GM21576 (cell line): ENCODE measurements at regions not wholly inside any gene's neighbourhood (a gene's known extent, or its start where the extent isn't known, plus 50 kb on each side); places are given as distances from the start of the nearest gene placed in this dataset.
"Not testable (repeated sequence)": the region's sequence is repeated elsewhere in the genome, so short reads cannot be mapped to it uniquely, and the experiment has no call there.

Experiments used
- ATAC-seq: cut with Tn5 transposase; IDR thresholded peaks from one replicate; pipeline ENCODE4 v1.9.1; 2021; ENCODE audit warnings: mild to moderate bottlenecking, moderate library complexity; ENCODE audit not compliant: unreplicated experiment

DNA sequence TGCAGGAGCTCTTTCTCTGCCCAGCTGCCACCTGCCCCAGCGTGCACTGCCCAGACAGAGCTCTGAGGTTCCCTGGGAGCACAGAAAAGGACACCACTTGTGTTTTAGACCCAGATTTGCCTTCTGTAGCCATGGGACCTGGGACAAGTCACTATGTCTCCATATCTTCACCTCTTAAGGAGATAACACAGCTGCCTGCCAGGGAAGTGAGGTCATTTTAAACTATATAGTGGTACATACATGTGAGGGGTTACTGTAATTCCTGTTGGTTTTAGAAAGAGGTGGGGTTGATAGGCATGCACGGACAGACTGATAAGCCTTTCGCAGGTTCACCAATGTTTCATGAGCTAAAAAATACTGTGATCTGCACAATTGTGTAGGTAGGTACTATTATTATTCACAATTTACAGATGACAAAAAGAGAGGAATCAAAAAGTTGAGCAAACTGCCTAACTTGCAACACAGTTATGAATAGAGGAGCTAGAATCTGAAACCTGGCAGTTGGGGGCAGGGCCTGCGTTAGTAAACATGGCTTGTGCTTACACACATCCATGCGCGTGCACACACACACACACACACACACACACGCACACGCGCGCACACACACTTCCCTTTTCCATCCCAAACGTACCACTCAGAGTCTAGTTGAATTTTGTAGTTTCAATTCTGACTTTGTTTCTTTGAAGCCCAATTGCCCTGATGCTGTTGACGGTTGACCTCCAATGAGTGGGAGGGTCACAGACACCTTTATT lies 193.6 kb downstream of the FAM43A start:
- no peak for ATAC-seq

DNA sequence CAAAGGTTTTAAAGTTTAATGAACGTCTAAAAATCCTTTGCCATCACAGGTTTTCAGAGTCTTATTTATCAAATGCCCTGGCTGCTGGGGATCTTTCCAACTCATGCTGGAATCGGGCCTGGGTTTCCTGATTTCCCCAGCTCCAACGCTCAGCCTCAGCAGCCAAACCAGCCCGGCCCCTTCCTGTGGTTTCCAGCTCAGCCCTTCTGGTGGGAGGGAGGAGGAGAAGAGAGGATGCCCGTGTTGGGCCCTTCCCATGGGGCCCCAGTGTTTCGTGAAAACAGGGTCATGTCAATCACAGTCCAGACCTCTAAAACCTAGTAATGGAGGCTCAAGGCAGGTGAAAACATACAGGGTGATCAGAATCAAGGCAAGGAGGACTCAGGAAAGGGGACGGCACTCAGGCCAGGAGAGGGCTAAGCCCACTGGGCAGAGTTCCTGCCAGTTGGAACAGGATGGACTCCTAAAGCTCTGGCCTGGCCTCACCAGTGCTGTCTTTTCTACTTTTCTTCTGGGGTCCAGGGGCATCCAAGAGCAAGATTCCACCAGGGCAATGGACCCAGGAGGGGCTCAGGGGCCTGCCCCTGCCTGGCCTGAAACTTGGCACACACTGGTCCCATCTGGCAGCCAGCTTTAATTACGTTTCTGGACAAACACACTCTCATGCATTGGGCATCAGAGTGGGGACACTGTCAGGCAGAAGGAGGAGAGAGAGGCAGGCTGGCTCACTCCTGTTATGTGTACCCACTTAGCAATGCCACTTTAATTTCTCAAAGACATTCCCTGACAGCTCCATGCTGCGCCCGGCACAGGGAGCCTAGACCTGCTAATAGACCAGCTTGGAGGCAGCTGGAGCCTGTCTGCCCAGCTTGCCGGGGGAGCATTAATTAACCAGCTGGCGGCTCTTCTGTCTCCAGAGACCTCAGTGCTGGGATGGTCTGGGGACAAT lies 194.6 kb downstream of the FAM43A start:
- no peak for ATAC-seq

DNA sequence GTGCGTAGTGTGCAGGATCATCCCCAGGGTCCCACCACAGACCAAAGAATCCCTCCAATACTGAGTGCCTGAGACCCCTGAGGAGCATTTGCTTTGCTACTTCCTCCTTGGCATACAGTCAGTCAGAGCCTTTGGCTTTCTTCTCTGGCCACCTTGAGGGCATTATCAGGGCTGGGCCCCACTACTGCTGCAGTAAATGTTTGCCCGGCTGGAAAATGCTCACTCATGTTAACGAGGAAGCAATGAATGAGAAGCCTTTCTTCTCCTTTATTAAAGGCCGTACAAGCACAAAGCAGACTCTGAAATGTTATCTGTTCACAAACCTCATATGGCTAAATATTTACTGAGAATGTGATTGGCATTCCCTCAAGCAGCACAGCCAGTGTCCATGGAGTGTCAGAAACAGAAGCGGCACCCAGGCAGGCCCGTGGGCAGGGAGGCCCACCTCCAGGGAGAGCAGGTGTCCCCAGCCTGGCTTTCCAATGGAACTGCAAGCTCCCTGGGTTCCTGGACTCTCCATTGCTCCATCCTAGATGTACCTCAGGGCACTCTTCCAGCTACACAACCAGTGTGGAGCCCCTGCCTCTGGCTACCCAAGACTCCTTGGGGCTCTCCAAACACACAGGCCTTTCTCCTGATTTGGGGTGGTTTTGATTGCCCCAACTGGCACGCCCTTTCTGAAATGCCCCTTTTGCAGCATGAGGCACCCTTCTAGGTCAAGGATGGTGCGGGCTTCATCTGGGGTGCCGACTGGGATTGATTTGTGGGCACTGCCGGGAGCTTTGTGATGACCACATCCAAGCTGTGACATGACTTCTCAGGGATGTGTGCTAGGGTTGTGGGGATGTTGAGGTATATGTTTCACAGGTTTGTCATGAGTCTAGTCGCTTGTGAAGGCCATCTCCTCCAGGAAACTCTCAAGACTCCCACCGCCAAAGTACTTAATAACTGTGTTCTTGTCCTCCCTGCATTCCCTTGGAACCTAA lies 195.6 kb downstream of the FAM43A start:
- no peak for ATAC-seq

DNA sequence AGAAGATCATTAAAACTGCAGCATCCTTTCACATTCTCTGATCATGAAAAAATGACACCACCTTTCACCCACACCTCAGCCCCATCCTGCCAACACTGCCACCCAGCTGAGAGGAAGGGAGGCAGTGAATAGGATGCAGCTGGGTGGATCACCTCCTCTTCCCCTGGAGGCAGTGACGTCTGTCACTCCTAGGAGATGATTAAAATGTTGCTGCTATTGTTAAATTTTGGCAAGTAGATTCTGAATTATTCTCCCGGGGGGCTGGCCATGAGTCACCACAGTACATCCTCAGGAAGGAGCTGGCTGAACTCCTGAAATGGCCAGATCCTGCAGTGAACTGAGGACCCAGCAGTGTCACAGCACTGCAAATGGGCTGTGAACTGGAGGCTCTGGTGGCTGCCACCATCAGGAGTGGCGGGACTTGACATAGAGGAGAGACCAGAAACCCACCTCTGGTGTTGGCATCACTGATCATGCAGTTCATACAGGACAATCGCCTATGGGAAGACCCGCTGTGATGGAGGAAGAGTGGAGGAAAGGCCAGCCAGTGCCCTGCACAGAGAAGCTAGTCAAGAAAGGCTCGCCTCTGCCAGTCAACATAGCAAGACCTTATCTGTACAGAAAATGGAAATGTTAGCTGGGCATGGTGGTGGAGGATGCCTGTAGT lies 199.1 kb downstream of the FAM43A start:
- no peak for ATAC-seq

DNA sequence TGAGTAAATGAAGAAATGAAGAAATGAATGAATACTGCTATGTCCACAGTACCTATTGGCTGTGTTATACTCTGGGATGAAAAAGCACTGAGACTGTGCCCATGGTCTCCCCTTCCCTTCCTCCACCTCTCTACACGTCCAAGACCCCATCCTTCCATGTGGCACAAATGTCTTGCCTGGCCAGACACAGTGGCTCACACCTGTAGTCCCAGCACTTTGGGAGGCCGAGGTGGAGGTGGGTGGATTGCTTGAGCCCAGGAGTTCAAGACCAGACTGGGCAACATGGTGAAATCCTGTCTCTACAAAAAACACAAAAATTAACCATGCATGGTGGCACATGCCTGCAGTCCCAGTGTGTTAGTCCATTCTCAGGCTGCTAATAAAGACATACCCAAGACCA lies 200.1 kb downstream of the FAM43A start:
- ATAC-seq, result no peak

DNA sequence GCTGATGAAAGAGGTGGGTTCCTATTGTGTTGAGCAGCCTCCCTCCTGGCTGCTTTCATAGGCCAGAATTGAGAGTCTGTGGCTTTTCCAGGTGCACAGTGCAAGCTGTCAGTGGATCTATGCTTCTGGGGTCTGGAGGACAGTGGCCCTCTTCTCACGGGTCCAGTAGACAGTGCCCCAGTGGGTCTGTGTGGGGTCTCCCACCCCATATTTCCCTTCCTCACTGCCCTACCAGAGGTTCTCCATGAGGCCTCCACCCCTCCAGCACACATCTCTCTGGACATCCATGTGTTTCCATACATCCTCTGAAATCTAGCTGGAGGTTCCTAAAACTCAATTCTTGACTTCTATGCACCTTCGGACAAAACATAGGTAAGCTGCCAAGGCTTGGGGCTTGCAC lies 201.2 kb downstream of the FAM43A start:
- no peak for ATAC-seq

DNA sequence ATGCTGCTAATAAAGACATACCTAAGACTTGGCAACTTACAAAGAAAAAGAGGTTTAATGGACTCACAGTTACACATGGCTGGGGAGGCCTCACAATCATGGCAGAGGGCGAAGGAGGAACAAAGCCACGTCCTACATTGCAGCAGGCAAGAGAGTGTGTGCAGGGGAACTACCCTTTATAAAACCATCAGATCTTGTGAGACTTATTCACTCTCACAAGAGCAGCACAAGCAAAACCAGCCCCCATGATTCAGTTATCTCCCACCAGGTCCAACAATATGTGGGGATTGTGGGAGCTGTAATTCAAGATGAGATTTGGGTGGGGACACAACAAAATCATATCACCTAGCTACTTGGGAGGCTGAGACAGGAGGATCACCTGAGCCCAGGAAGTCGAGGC lies 202.4 kb downstream of the FAM43A start:
- not testable (repeated sequence) for ATAC-seq

DNA sequence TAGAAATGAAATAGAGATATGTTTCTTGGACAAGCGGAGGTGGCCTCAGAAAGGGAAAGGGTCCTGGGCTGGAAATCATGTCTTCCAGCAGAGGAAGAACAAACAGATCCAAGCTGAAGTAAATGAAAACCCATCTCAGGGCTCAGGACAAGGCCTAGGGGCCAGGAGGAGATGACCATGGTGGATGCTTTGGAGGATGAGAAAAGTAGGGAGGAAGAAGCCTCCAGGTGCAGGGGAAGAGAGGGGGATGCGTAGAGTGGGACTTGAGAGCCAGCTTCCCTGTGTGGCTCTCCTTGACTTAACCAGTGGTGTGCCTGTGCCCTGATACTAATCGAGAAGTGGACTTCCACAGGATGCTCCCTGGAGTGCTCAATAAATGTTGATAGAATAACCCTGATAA lies 203.2 kb downstream of the FAM43A start:
- ATAC-seq, result no peak

DNA sequence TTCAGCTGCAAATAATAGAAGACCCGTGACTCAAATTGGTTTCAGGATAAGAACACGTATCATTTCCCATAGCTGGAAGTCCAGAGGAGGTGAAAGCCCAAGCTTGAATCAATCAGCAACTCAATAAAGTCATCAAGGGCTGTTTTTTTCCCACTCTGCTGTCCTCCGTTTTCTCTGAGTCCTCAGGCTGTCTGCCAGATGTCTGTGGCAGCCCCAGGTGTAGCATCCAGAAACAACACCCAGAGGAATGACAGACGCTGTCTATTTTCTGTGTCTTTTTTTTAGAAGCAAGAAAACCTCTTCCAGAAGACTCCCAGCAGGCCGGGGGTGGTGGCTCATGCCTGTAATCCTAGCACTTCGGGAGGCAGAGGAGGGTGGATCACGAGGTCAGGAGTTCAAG lies 204.4 kb downstream of the FAM43A start:
- no peak for ATAC-seq

DNA sequence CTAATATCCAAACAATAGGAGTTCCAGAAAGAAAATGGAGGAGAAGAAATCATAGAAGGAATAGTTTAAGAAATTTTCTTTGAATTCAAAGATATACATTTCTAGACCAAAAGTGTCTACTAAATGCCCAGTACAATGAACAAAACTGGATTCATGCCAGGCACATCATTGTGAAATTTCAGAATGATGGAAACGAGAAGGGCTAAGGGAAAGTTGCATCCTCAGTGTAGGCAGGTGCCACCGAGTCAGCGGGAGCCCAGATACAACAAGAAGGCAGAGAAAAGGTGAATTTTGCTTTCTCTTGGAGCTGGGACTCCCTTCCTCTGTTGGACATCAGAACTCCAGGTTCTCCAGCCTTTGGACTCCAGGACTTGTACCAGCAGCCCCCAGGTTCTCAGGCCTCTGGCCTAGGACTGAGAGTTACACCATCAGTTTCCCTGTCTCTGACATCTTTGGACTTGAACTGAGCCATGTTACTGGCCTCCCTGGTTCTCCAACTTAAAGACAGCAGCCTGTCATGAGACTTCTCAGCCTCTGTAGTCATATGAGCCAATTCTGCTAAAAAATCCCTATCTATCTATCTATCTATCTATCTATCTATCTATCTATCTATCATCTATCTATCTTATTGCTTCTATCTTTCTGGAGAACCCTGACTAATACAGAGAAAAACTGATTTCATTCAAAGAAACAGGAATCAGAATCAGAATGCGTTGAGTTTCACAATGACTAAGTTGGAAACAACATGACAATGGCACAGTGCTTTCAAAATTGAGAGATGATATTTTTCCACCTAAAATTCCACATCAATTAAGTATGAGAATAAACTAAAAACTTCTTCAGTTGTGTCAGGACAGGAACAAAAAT lies 207.7 kb downstream of the FAM43A start:
- no peak for ATAC-seq

DNA sequence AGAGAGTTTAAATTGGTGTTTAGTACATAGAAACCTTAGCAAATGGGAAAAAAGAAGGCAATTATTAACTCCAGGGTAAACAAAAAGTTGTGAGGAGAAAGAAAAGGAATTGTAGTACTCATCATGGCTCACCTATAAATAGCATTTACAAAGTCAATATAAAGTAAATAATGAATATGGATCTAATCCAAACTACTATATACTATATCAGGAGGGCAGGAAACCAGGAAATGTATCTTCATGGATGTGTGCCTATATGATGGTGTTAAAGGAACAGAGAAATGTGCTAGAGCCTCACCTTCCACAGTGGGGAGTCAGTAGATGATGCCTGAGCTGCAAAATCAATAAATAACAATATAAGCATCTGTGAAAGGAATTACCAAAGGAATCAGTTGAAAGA lies 208.9 kb downstream of the FAM43A start:
- no peak for ATAC-seq

DNA sequence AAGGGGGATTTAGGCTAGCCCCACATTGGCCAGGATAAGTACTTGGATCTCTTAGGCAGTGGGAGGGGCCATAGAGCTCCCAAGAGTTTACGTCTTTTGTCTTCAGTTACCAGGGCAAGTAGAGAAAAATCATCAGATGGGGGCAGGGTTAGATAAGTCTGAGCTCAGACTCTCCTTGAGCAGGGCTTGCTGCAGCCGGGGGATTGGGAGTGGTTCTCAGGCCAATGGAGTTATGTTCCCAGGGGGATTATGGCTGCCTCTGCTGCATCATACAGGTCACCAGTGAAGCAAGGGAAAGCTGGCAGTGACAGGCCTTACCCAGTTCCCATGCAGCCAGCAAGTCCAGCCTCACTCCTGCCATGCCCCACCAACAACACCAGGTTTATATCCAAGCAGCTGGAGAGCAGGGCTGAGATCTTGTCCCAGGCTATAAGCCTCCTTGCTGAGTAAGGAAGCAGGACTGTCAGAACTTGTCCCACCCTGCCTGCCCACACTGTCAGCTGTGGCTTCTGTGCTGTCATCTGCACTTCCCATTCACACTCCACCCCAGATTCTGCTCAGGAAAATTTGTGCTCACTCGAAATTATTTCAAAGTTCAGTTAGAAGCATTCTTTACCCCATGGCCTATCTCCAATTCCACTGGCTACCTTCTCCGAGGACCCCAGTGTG lies 215.3 kb downstream of the FAM43A start:
- ATAC-seq, result no peak

DNA sequence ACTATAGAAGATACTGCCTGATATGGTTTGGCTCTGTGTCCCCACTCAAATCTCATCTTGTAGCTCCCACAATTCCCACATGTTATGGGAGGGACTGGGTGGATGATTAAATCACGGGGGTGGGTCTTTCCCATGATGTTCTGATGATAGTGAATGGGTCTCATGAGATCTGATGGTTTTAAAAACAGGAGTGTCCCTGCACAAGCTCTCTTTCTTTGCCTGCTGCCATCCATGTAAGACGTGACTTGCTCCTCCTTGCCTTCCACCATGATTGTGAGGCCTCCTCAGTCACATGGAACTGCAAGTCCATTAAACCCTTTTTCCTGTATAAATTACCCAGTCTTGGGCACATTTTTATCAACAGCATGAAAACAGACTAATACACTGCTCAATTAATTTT lies 217.8 kb downstream of the FAM43A start:
- ATAC-seq, result not testable (repeated sequence)

DNA sequence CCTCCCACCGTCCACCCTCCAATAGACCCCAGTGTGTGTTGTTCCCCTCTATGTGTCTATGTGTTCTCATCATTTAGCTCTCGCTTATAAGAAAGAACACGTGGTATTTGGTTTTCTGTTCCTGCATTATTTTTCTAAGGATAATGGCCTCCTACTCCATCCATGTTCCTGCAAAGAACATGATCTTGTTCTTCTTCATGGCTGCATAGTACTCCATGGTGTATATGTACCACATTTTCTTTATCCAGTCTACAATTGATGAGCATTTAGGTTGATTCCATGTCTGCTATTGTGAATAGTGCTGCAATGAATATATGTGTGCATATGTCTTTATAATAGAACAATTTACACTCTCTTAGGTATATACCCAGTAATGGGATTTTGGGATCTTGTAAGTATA lies 219.3 kb downstream of the FAM43A start:
- ATAC-seq, result not testable (repeated sequence)

DNA sequence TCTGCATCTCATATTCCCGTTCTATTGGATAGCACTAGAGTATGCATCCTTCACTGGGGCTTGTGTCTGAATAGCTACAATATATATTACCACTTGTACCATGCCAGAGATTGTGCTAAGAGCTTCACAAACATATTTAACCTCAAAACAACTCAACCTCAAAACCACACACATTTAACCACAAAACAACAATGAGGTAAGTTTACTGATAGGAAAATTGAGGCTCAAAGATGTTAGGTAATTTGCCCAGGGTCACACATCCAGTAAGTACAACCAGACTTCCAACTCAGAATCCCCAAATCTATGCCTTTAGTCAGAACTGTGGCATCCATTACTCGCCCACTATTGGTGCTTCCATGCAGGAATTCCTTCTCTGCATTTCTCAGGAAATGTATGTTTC lies 220.0 kb downstream of the FAM43A start:
- no peak for ATAC-seq

DNA sequence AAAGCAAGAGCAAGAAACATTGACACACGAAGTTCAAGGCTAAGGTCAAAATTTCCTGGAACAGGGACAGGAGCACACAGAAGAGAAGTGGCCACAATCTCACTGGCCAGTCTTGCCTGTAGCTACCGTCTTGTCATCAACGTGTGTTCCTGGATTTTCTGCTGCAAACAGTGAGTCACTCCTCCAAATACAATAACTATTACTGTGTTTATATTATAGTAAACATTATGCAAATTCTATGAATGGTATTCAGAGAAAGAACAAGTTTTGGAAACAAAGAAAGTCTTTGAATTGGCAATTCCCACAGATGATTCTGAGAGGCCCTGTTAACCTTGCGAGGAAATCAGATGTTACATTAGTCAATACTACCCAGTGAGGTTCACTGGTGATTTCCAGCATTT lies 220.5 kb downstream of the FAM43A start:
- no peak for ATAC-seq

DNA sequence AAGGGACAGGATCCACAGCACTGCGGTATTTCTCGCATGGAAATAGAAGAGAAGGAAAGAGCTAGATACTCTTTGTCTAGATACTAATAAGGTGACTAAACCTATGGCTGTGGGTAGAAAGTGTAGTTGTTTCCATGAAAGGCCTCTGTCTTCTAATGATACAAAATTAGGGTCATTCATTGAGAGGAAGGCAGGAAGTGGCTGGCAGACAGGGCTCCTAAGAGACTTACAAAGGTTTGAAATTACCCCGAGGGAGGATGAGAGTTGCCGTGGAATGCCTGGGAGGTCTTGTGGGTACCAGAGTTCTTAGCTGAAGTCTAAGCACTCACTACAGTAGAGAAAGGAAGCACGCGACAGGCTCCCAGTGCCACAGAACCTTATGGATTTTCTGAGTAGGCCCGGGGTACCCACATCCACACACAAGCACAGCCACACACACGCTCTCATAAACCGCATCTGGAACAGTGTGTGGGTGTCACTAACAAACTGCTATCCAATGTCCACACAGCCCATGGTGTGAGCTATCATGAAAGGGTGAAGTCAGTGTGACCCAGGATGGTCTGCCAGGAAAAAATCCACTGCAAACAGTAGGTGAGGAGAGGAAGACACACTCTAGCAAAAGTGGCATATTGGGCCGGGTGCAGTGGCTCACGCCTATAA lies 221.4 kb downstream of the FAM43A start:
- no peak for ATAC-seq

DNA sequence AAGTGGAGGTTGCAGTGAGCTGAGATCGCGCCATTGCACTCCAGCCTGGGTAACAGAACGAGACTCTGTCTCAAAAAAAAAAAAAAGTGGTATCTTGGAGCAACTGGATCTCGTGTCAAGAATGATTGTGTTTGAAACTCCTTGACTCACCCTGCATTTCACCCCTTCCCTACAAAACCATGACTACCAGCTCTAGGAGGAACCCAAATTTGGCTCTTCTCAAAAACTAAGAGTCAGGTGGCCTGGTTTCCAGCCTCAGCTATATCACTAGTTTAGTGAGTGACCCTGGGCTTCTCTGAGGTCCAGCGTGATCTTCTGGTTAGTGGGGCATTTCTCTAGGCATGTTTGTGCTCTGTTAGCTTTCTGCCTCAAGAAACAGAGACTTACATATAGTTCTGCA lies 222.1 kb downstream of the FAM43A start:
- ATAC-seq, result no peak
